ELR (cell line): ENCODE measurements at regions not wholly inside any gene's neighbourhood (a gene's known extent, or its start where the extent isn't known, plus 50 kb on each side); places are given as distances from the start of the nearest gene placed in this dataset.
A peak's percentile ranks its signal among the peaks of the same experiment; 100 is the strongest.

Source experiments
- DNase-seq: peaks from one replicate; pipeline ENCODE4 v3.0.0-alpha.2; 2015; ENCODE audit warnings: low read depth

- no peak for DNase-seq
These were observed 429.7 kb upstream of the KLF4 start for GRCh38 chr9:107919263-107919662.

- DNase-seq, result no peak
These were observed 429.2 kb upstream of the KLF4 start for GRCh38 chr9:107918749-107919148.

- DNase-seq, result no peak
These were observed 424.6 kb upstream of the KLF4 start for GRCh38 chr9:107914151-107914550.

GRCh38 chr9:107907715-107908114 lies 418.1 kb upstream of the KLF4 start:
- no peak for DNase-seq

- no peak for DNase-seq
These were observed 417.7 kb upstream of the KLF4 start for GRCh38 chr9:107907255-107907654.

GRCh38 chr9:107906074-107906473 lies 416.5 kb upstream of the KLF4 start:
- no peak for DNase-seq

GRCh38 chr9:107905308-107906020 lies 415.9 kb upstream of the KLF4 start:
- DNase-seq, result no peak

- no peak for DNase-seq
These were observed 410.4 kb upstream of the KLF4 start for GRCh38 chr9:107899961-107900330.

- no peak for DNase-seq
These were observed 409.2 kb upstream of the KLF4 start for GRCh38 chr9:107898761-107899160.

GRCh38 chr9:107896544-107896943 lies 407.0 kb upstream of the KLF4 start:
- no peak for DNase-seq

- DNase-seq, result no peak
These were observed 406.0 kb upstream of the KLF4 start for GRCh38 chr9:107895501-107896001.

GRCh38 chr9:107894572-107895261 lies 405.1 kb upstream of the KLF4 start:
- no peak for DNase-seq

- peak; percentile 89 for DNase-seq
These were observed 401.4 kb upstream of the KLF4 start for GRCh38 chr9:107890921-107891465.

GRCh38 chr9:107888773-107889227 lies 399.2 kb upstream of the KLF4 start:
- no peak for DNase-seq

- DNase-seq, result no peak
These were observed 397.3 kb upstream of the KLF4 start for GRCh38 chr9:107886826-107887225.

GRCh38 chr9:107883496-107884124 lies 394.0 kb upstream of the KLF4 start:
- peak; percentile 13 for DNase-seq

- no peak for DNase-seq
These were observed 392.2 kb upstream of the KLF4 start for GRCh38 chr9:107881626-107882300.

GRCh38 chr9:107878462-107878861 lies 388.9 kb upstream of the KLF4 start:
- no peak for DNase-seq

GRCh38 chr9:107875571-107875980 lies 386.0 kb upstream of the KLF4 start:
- DNase-seq, result no peak

GRCh38 chr9:107874591-107875369 lies 385.2 kb upstream of the KLF4 start:
- no peak for DNase-seq

- DNase-seq, result no peak
These were observed 384.6 kb upstream of the KLF4 start for GRCh38 chr9:107874137-107874536.
